MCF 10A (cell line): ENCODE measurements at regions not wholly inside any gene's neighbourhood (a gene's known extent, or its start where the extent isn't known, plus 50 kb on each side); places are given as distances from the start of the nearest gene placed in this dataset.

ENCODE experiments used
- BruUV-seq: library from RNA; stranded (reverse); fragments of 400-500 nt; replicated peaks from 2 replicates; lab custom pipeline; 2021; lab: Mats Ljungman, UMichigan
- CTCF ChIA-PET: fragments of 300-600 bp; sonication (Branson Sonifier 250); formaldehyde crosslinking; extraction: SDS; loops from one replicate; lab custom pipeline; 2021; ENCODE audit warnings: antibody characterized with exemption, inconsistent platforms; lab: Yijun Ruan, JAX
- POLR2A ChIA-PET: fragments of 300-600, 350-650 bp; sonication (Branson Sonifier 250); formaldehyde crosslinking; extraction: SDS; loops from one replicate; lab custom pipeline; 2020; ENCODE audit warnings: antibody characterized with exemption, inconsistent platforms; lab: Yijun Ruan, JAX
- DNase-seq: peaks from one replicate; pipeline ENCODE4 v3.0.0-alpha.2; 2018; ENCODE audit not compliant: unreplicated experiment
- H3K27ac Mint-ChIP-seq: one replicate; pipeline ENCODE4 v1.8.0; 2022; ENCODE audit warnings: mild to moderate bottlenecking, low read depth, mixed read lengths; ENCODE audit not compliant: unreplicated experiment
- H3K27me3 Mint-ChIP-seq: one replicate; pipeline ENCODE4 v1.8.0; 2022; ENCODE audit warnings: mixed read lengths; ENCODE audit not compliant: insufficient read depth, unreplicated experiment
- H3K36me3 Mint-ChIP-seq: one replicate; pipeline ENCODE4 v1.8.0; 2022; ENCODE audit warnings: mild to moderate bottlenecking, moderate library complexity, mixed read lengths; ENCODE audit not compliant: insufficient read depth, unreplicated experiment
- H3K4me1 Mint-ChIP-seq: one replicate; pipeline ENCODE4 v1.8.0; 2022; ENCODE audit warnings: mixed read lengths; ENCODE audit not compliant: insufficient read depth, unreplicated experiment
- H3K4me3 Mint-ChIP-seq: one replicate; pipeline ENCODE4 v1.8.0; 2022; ENCODE audit warnings: mild to moderate bottlenecking, moderate library complexity, mixed read lengths; ENCODE audit not compliant: unreplicated experiment
- H3K9me3 Mint-ChIP-seq: one replicate; pipeline ENCODE4 v1.8.0; 2022; ENCODE audit warnings: mixed read lengths; ENCODE audit not compliant: unreplicated experiment
- intact Hi-C: fragments of 100-400 bp; cut with micrococcal nuclease; formaldehyde crosslinking; loops from 2 replicates; pipeline ENCODE4 v1.14.1; 2022
- TF ChIP-seq, protein P1 (sequence below): fragments of 200-600 bp; IDR thresholded peaks from one replicate; pipeline ENCODE4 v1.8.0; 2022; ENCODE audit warnings: antibody characterized with exemption, mild to moderate bottlenecking; ENCODE audit not compliant: unreplicated experiment

- H3K27ac Mint-ChIP-seq: no peak overlapping the region
- H3K36me3 Mint-ChIP-seq: no peaks in the 10 kb centered on the region
- intact Hi-C loops: no loop called here
- ChIA-PET CTCF (interaction anchor here (0.7 kb wide), 1 partner anchor 342 kb away, joined by 3 read pairs; no protein-coding TSS in a partner anchor), POLR2A (interaction anchor here (0.7 kb wide), 1 partner anchor 103 kb away, joined by 4 read pairs; no protein-coding TSS in a partner anchor)
- TF ChIP-seq, protein P1, sequence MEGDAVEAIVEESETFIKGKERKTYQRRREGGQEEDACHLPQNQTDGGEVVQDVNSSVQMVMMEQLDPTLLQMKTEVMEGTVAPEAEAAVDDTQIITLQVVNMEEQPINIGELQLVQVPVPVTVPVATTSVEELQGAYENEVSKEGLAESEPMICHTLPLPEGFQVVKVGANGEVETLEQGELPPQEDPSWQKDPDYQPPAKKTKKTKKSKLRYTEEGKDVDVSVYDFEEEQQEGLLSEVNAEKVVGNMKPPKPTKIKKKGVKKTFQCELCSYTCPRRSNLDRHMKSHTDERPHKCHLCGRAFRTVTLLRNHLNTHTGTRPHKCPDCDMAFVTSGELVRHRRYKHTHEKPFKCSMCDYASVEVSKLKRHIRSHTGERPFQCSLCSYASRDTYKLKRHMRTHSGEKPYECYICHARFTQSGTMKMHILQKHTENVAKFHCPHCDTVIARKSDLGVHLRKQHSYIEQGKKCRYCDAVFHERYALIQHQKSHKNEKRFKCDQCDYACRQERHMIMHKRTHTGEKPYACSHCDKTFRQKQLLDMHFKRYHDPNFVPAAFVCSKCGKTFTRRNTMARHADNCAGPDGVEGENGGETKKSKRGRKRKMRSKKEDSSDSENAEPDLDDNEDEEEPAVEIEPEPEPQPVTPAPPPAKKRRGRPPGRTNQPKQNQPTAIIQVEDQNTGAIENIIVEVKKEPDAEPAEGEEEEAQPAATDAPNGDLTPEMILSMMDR: no peak
- H3K9me3 Mint-ChIP-seq: no peaks in the 10 kb centered on the region
- no peak overlapping the region for H3K4me3 Mint-ChIP-seq
- no TSS peak for BruUV-seq
- DNase-seq: no peak
- H3K27me3 Mint-ChIP-seq: no peaks in the 10 kb centered on the region
- H3K4me1 Mint-ChIP-seq: no peaks in the 10 kb centered on the region
Measured at GRCh38 chr6:112842330-112842685, 495.2 kb downstream of the RFPL4B start.

- Mint-ChIP-seq H3K9me3 (no peaks in the 10 kb centered on the region), H3K4me1 (no peaks in the 10 kb centered on the region), H3K27me3 (no peaks in the 10 kb centered on the region), H3K27ac (no peak overlapping the region), H3K4me3 (no peak overlapping the region), H3K36me3 (no peaks in the 10 kb centered on the region)
- ChIA-PET CTCF (interaction anchor here (0.6 kb wide), 1 partner anchor 964 kb away, joined by 3 read pairs; no protein-coding TSS in a partner anchor), POLR2A (no interaction called here)
- DNase-seq: no peak
- BruUV-seq: no TSS peak
- TF ChIP-seq, protein P1: no peak
- intact Hi-C loops: no loop called here
Measured at GRCh38 chr6:112846681-112847080, 499.6 kb downstream of the RFPL4B start.

DNA sequence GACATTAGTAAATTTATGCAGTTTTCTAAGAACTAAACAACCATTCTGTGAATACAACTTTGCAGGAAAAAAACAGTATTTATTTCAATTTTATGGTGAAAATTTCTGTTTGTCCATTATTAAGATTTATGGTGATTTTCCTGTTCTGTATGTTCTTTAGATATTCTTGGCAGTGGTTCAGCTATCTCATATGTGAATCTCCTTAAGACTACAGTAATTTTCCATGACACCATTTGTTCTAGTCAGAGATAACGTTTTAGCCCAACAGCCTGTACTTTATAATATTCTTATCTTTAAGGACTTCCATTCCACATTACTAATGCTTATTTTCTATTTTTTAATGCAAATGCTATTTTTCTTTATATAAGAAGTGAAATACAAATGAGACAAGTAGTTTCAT, 504.0 kb downstream of the RFPL4B start:
- Mint-ChIP-seq H3K4me1 (no peaks in the 10 kb centered on the region), H3K36me3 (no peaks in the 10 kb centered on the region), H3K27ac (no peak overlapping the region), H3K9me3 (no peaks in the 10 kb centered on the region), H3K4me3 (no peak overlapping the region), H3K27me3 (peaks cover 12% of the 10 kb centered on the region)
- DNase-seq: no peak
- intact Hi-C loops: no loop called here
- TF ChIP-seq, protein P1: no peak
- ChIA-PET CTCF (no interaction called here), POLR2A (no interaction called here)
- no TSS peak for BruUV-seq

DNA sequence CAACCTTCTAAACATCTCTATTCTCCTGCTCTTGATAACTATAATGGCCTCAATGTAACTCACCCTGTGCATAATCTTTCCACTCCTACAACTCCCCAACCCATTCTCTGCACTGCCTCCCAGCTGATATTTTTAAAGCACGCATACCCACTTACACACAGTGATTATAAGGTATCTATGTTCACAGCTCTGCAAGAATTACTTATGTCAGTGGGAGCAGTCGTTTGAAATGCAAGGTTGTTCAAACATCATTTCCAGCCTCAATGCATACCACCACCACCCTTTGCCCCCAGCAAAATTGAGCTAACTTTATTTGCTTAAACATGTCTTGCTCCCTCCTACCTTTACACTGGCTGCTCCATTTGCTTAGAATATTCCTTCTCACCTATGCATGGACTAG, 506.0 kb downstream of the RFPL4B start:
- no TSS peak for BruUV-seq
- no peak for DNase-seq
- H3K27ac Mint-ChIP-seq: no peak overlapping the region
- CTCF ChIA-PET: no interaction called here
- TF ChIP-seq, protein P1: no peak
- H3K4me3 Mint-ChIP-seq: no peak overlapping the region
- H3K36me3 Mint-ChIP-seq: no peaks in the 10 kb centered on the region
- H3K4me1 Mint-ChIP-seq: no peaks in the 10 kb centered on the region
- no peaks in the 10 kb centered on the region for H3K9me3 Mint-ChIP-seq
- intact Hi-C loops: no loop called here
- H3K27me3 Mint-ChIP-seq: peaks cover 12% of the 10 kb centered on the region
- POLR2A ChIA-PET: no interaction called here
